Caki2 (cell line): ENCODE measurements at regions not wholly inside any gene's neighbourhood (a gene's known extent, or its start where the extent isn't known, plus 50 kb on each side); places are given as distances from the start of the nearest gene placed in this dataset.

Experiments
- DNase-seq: peaks from one replicate; pipeline ENCODE4 v3.0.0-alpha.2; 2015; ENCODE audit warnings: low read depth
- in situ Hi-C: cut with HindIII; loops from 2 replicates; pipeline ENCODE4 v1.10.0; 2016; ENCODE audit warnings: low sequenced_read_pairs, low pct_unique_long_range_greater_than_20kb, mixed read lengths

- in situ Hi-C loops: no loop called here
Measured at GRCh38 chr13:99666146-99666805, 165.0 kb downstream of the TM9SF2 start.

GRCh38 chr13:99665711-99666110 is 164.4 kb downstream of the TM9SF2 start:
- in situ Hi-C loops: no loop called here
- DNase-seq: no peak

More at GRCh38 chr13:99666146-99666805, 165.0 kb downstream of the TM9SF2 start:
- no peak for DNase-seq

- in situ Hi-C loops: no loop called here
- no peak for DNase-seq
Measured at GRCh38 chr13:99663908-99664307, 162.6 kb downstream of the TM9SF2 start.

- in situ Hi-C loops: no loop called here
- no peak for DNase-seq
Measured at GRCh38 chr13:99663185-99663825, 162.0 kb downstream of the TM9SF2 start.

GRCh38 chr13:99662678-99663077 is 161.4 kb downstream of the TM9SF2 start:
- in situ Hi-C loops: no loop called here
- DNase-seq: no peak

GRCh38 chr13:99661791-99662190 is 160.5 kb downstream of the TM9SF2 start:
- in situ Hi-C loops: no loop called here
- DNase-seq: no peak

- in situ Hi-C loops: no loop called here
- no peak for DNase-seq
Measured at GRCh38 chr13:99659866-99660554, 158.7 kb downstream of the TM9SF2 start.

GRCh38 chr13:99659226-99659625 is 158.0 kb downstream of the TM9SF2 start:
- in situ Hi-C loops: no loop called here

GRCh38 chr13:99658261-99658991 is 157.2 kb downstream of the TM9SF2 start:
- in situ Hi-C loops: no loop called here
- DNase-seq: no peak

More at GRCh38 chr13:99659226-99659625, 158.0 kb downstream of the TM9SF2 start:
- DNase-seq: no peak

- in situ Hi-C loops: no loop called here
Measured at GRCh38 chr13:99657848-99658260, 156.6 kb downstream of the TM9SF2 start.

GRCh38 chr13:99656844-99657381 is 155.6 kb downstream of the TM9SF2 start:
- DNase-seq: no peak
- in situ Hi-C loops: no loop called here

More at GRCh38 chr13:99657848-99658260, 156.6 kb downstream of the TM9SF2 start:
- DNase-seq: no peak

GRCh38 chr13:99656092-99656745 is 154.9 kb downstream of the TM9SF2 start:
- in situ Hi-C loops: no loop called here
- DNase-seq: no peak

- in situ Hi-C loops: no loop called here
- DNase-seq: peak; percentile 98
Measured at GRCh38 chr13:99655351-99656091, 154.2 kb downstream of the TM9SF2 start.

GRCh38 chr13:99654076-99654475 is 152.8 kb downstream of the TM9SF2 start:
- in situ Hi-C loops: no loop called here
- DNase-seq: no peak

- DNase-seq: peak; percentile 37
- in situ Hi-C loops: no loop called here
Measured at GRCh38 chr13:99653526-99653925, 152.3 kb downstream of the TM9SF2 start.

GRCh38 chr13:99652901-99653300 is 151.6 kb downstream of the TM9SF2 start:
- DNase-seq: no peak
- in situ Hi-C loops: no loop called here

- in situ Hi-C loops: no loop called here
- DNase-seq: no peak
Measured at GRCh38 chr13:99652141-99652540, 150.9 kb downstream of the TM9SF2 start.
